H1 (cell line): ENCODE measurements at regions not wholly inside any gene's neighbourhood (a gene's known extent, or its start where the extent isn't known, plus 50 kb on each side); places are given as distances from the start of the nearest gene placed in this dataset.

ENCODE experiments used
- CTCF ChIA-PET: fragments of 300-600 bp; sonication (Branson Sonifier 250); formaldehyde crosslinking; loops from one replicate; lab custom pipeline; 2021; ENCODE audit not compliant: partially characterized antibody; lab: Charles Lee
- POLR2A ChIA-PET: fragments of 300-600 bp; sonication (Branson Sonifier 250); formaldehyde crosslinking; loops from one replicate; lab custom pipeline; 2021; ENCODE audit warnings: inconsistent platforms; ENCODE audit not compliant: partially characterized antibody; lab: Charles Lee
- DNase-seq, 2 experiments: peaks; one replicate each; pipeline versions ENCODE4 v3.0.0 to v3.0.0-alpha.2; 2010 to 2022; ENCODE audit warnings: low spot score in 2 of 2, low read depth in 1 of 2, mixed read lengths in 1 of 2
- FAIRE-seq: peaks from 2 replicates; lab custom pipeline; 2011; peaks lifted over from hg19 to GRCh38; lab: Jason Lieb, UNC
- H2AFZ ChIP-seq: 2 replicates; pipeline ENCODE4 v1.8.1; 2012; ENCODE audit warnings: low read length, inconsistent platforms
- H2AK5ac ChIP-seq: 2 replicates; pipeline ENCODE4 v1.6.1; 2013; ENCODE audit warnings: low read depth, low read length
- H2BK120ac ChIP-seq: replicated peaks from 2 replicates; pipeline ENCODE3; 2013; ENCODE audit warnings: low read depth, low read length, inconsistent platforms
- H2BK12ac ChIP-seq: 2 replicates; pipeline ENCODE4 v1.6.1; 2013; ENCODE audit warnings: low read depth, low read length
- H2BK15ac ChIP-seq: 2 replicates; pipeline ENCODE4 v1.6.1; 2013; ENCODE audit warnings: low read length
- H2BK20ac ChIP-seq: 2 replicates; pipeline ENCODE4 v1.6.1; 2013; ENCODE audit warnings: low read length
- H2BK5ac ChIP-seq: 2 replicates; pipeline ENCODE4 v1.6.1; 2013; ENCODE audit warnings: low read depth, low read length
- H3K14ac ChIP-seq: 2 replicates; pipeline ENCODE4 v1.6.1; 2013; ENCODE audit warnings: inconsistent platforms; ENCODE audit not compliant: insufficient read length
- H3K18ac ChIP-seq: 2 replicates; pipeline ENCODE4 v1.6.1; 2013; ENCODE audit warnings: low read length; ENCODE audit errors: extremely low read depth
- H3K23ac ChIP-seq: 2 replicates; pipeline ENCODE4 v1.6.1; 2013; ENCODE audit warnings: inconsistent platforms; ENCODE audit not compliant: insufficient read length
- H3K23me2 ChIP-seq: 2 replicates; pipeline ENCODE4 v1.6.1; 2013; ENCODE audit warnings: low read depth, low read length
- H3K27ac ChIP-seq: 2 replicates; pipeline ENCODE4 v1.6.1; 2011; ENCODE audit warnings: low read depth, low read length, inconsistent platforms
- H3K27me3 ChIP-seq, 4 experiments: replicated peaks in 1 of 4; 1 replicate in 1 of 4; 2 replicates in 3 of 4; pipeline versions ENCODE4 v1.6.1 to v1.8.1; 2011 to 2013; ENCODE audit warnings: low read length in 3 of 4, mild to moderate bottlenecking in 3 of 4, inconsistent platforms in 2 of 4, mixed read lengths in 2 of 4, moderate library complexity in 1 of 4; ENCODE audit not compliant: control insufficient read depth in 3 of 4, insufficient read depth in 3 of 4; ENCODE audit errors: extremely low read depth in 1 of 4
- H3K36me3 ChIP-seq, 4 experiments: 2 replicates each; pipeline versions ENCODE4 v1.6.1 to v1.8.1; 2011 to 2013; ENCODE audit warnings: mild to moderate bottlenecking in 4 of 4, low read length in 3 of 4, moderate library complexity in 2 of 4, control low read depth in 1 of 4, inconsistent platforms in 1 of 4; ENCODE audit not compliant: insufficient read depth in 4 of 4, control insufficient read depth in 2 of 4
- H3K4ac ChIP-seq: replicated peaks from 2 replicates; pipeline ENCODE3; 2013; ENCODE audit warnings: low read length, low read depth, mixed read lengths, inconsistent platforms; ENCODE audit not compliant: insufficient read length
- H3K4me1 ChIP-seq, 4 experiments: replicated peaks in 1 of 4; 1 replicate in 1 of 4; 2 replicates in 3 of 4; pipeline versions ENCODE4 v1.6.1 to v1.8.1; 2011 to 2013; ENCODE audit warnings: low read length in 3 of 4, inconsistent platforms in 2 of 4, mixed read lengths in 1 of 4; ENCODE audit not compliant: insufficient read depth in 4 of 4, control insufficient read depth in 3 of 4
- H3K4me2 ChIP-seq, 2 experiments: 2 replicates each; pipeline versions ENCODE4 v1.6.1 to v1.8.1; 2011 to 2013; ENCODE audit warnings: low read depth in 2 of 2, low read length in 2 of 2, control low read depth in 1 of 2, inconsistent platforms in 1 of 2, mild to moderate bottlenecking in 1 of 2; ENCODE audit not compliant: insufficient read depth in 1 of 2
- H3K4me3 ChIP-seq, 4 experiments: fragments of 200-600, 300-600 bp in 1 of 4; sonication (generic), shearing (Covaris generic), sonication (Bioruptor Twin) in 1 of 4; 2 replicates each; pipeline versions ENCODE4 v1.5.1 to v1.8.1; 2011 to 2016; ENCODE audit warnings: low read length in 4 of 4, low read depth in 3 of 4, control low read depth in 2 of 4, inconsistent platforms in 2 of 4, mild to moderate bottlenecking in 2 of 4, mixed read lengths in 1 of 4, moderate library complexity in 1 of 4; ENCODE audit not compliant: insufficient read depth in 2 of 4; ENCODE audit errors: extremely low read depth in 1 of 4
- H3K56ac ChIP-seq: replicated peaks from 2 replicates; pipeline ENCODE3; 2013; ENCODE audit warnings: low read depth, mild to moderate bottlenecking, mixed read lengths, low read length, inconsistent platforms; ENCODE audit not compliant: insufficient read length
- H3K79me1 ChIP-seq: 2 replicates; pipeline ENCODE4 v1.6.1; 2013; ENCODE audit warnings: low read depth, low read length, control low read depth
- H3K79me2 ChIP-seq, 2 experiments: 2 replicates each; pipeline versions ENCODE4 v1.6.1 to v1.8.1; 2012 to 2013; ENCODE audit warnings: low read length in 2 of 2, mild to moderate bottlenecking in 2 of 2, inconsistent platforms in 1 of 2; ENCODE audit not compliant: insufficient read depth in 2 of 2, control insufficient read depth in 1 of 2
- H3K9ac ChIP-seq, 4 experiments: replicated peaks in 1 of 4; 1 replicate in 1 of 4; 2 replicates in 3 of 4; pipeline versions ENCODE4 v1.6.1 to v1.8.1; 2011 to 2013; ENCODE audit warnings: low read depth in 3 of 4, low read length in 3 of 4, control low read depth in 2 of 4, mild to moderate bottlenecking in 2 of 4, moderate library complexity in 2 of 4, inconsistent platforms in 1 of 4; ENCODE audit errors: extremely low read depth in 1 of 4
- H3K9me3 ChIP-seq, 2 experiments: 2 replicates each; pipeline versions ENCODE4 v1.6.1 to v1.8.1; 2012 to 2013; ENCODE audit warnings: mild to moderate bottlenecking in 2 of 2, moderate library complexity in 2 of 2, control low read depth in 1 of 2, inconsistent platforms in 1 of 2, low read depth in 1 of 2, low read length in 1 of 2, mixed read lengths in 1 of 2; ENCODE audit not compliant: insufficient read depth in 2 of 2
- H4K20me1 ChIP-seq, 2 experiments: replicated peaks in 1 of 2; 2 replicates each; pipeline versions ENCODE3 to v1.8.1; 2011 to 2013; ENCODE audit warnings: inconsistent platforms in 2 of 2, low read length in 2 of 2, mild to moderate bottlenecking in 1 of 2; ENCODE audit not compliant: insufficient read depth in 2 of 2, control insufficient read depth in 1 of 2
- H4K5ac ChIP-seq: 2 replicates; pipeline ENCODE4 v1.6.1; 2013; ENCODE audit warnings: low read length, low read depth, mixed read lengths, inconsistent platforms; ENCODE audit not compliant: insufficient read length
- H4K8ac ChIP-seq: 2 replicates; pipeline ENCODE4 v1.8.0; 2013; ENCODE audit warnings: mild to moderate bottlenecking, moderate library complexity, low read length, inconsistent platforms; ENCODE audit not compliant: insufficient read depth; ENCODE audit errors: extremely low read depth
- H4K91ac ChIP-seq: replicated peaks from 2 replicates; pipeline ENCODE3; 2013; ENCODE audit warnings: low read length, mixed read lengths, inconsistent platforms; ENCODE audit not compliant: insufficient read length
- YY1 ChIP-seq: IDR thresholded peaks from 2 replicates; pipeline ENCODE4 v1.6.1; 2011; ENCODE audit warnings: low read depth, mild to moderate bottlenecking, low read length
- WGBS, 2 experiments: shearing (Covaris generic) in 1 of 2; methylation state at CpG; one replicate each; pipeline versions ENCODE4 v1.1.6 to v1.1.7; 2013 to 2015; ENCODE audit warnings: low lambda C conversion rate in 2 of 2, mixed read lengths in 2 of 2, inconsistent platforms in 1 of 2, low coverage in 1 of 2, missing lambda C conversion rate in 1 of 2; ENCODE audit not compliant: insufficient replicate concordance in 2 of 2, insufficient coverage in 1 of 2, insufficient read length in 1 of 2; ENCODE audit errors: extremely low coverage in 1 of 2, missing lambda C conversion rate in 1 of 2; 5-methylcytosine and 5-hydroxymethylcytosine counted together

GRCh38 chr10:53230651-53231050 is 458.1 kb upstream of the MBL2 start:
- no peak overlapping the region for H3K14ac ChIP-seq
- ChIA-PET POLR2A (no interaction called here), CTCF (no interaction called here)
- H4K20me1 ChIP-seq, result no peaks in the 10 kb centered on the region
- no peak overlapping the region for H3K27ac ChIP-seq
- no peak overlapping the region for H2BK5ac ChIP-seq
- FAIRE-seq, result no peak
- no peak overlapping the region for H2AFZ ChIP-seq
- no peaks in the 10 kb centered on the region; a peak in 2 of 8 replicates for H3K36me3 ChIP-seq
- no peak overlapping the region for H3K23ac ChIP-seq
- no peak for TF ChIP-seq YY1
- TF ChIP-seq, all 59 proteins: peak for 0
- no peak overlapping the region for H3K4me3 ChIP-seq
- H4K8ac ChIP-seq, result no peak overlapping the region
- no peaks in the 10 kb centered on the region for H3K23me2 ChIP-seq
- H2BK15ac ChIP-seq, result no peak overlapping the region
- no peak overlapping the region for H4K91ac ChIP-seq
- H2BK20ac ChIP-seq, result no peak overlapping the region
- no peak overlapping the region for H4K5ac ChIP-seq
- no peak overlapping the region for H3K9ac ChIP-seq
- H3K9me3 ChIP-seq, result no peaks in the 10 kb centered on the region
- H2BK120ac ChIP-seq, result no peak overlapping the region
- no peak overlapping the region for H3K56ac ChIP-seq
- 48% methylated on average over 2 of the region's 2 CpGs; no CpG with 5 or more reads in 1 of the 2 experiments for WGBS, 2 experiments
- H2BK12ac ChIP-seq, result no peak overlapping the region
- DNase-seq, result no peak
- no peak overlapping the region for H3K4me2 ChIP-seq
- H2AK5ac ChIP-seq, result no peak overlapping the region
- H3K79me1 ChIP-seq, result no peaks in the 10 kb centered on the region
- no peak overlapping the region for H3K18ac ChIP-seq
- no peak overlapping the region for H3K4ac ChIP-seq
- no peaks in the 10 kb centered on the region for H3K27me3 ChIP-seq
- H3K79me2 ChIP-seq, result no peaks in the 10 kb centered on the region
- no peaks in the 10 kb centered on the region for H3K4me1 ChIP-seq
